IMR-90 (cell line): ENCODE measurements at regions not wholly inside any gene's neighbourhood (a gene's known extent, or its start where the extent isn't known, plus 50 kb on each side); places are given as distances from the start of the nearest gene placed in this dataset.

Experiments
- ATAC-seq: fragments of 200-7000 bp; cut with Tn5 transposase; 2 replicates; pipeline ENCODE4 v1.9.1; 2020; ENCODE audit warnings: low read depth, mild to moderate bottlenecking, moderate library complexity
- BruUV-seq: library from RNA; stranded (reverse); fragments of 400-500 nt; replicated peaks from 2 replicates; lab custom pipeline; 2021; lab: Mats Ljungman, UMichigan
- CTCF ChIA-PET: fragments of 300-600 bp; formaldehyde crosslinking; extraction: SDS; loops from one replicate; lab custom pipeline; 2021; ENCODE audit warnings: antibody characterized with exemption; lab: Yijun Ruan, JAX
- POLR2A ChIA-PET: fragments of 300-600 bp; sonication (Branson Sonifier 250); formaldehyde crosslinking; loops from one replicate; lab custom pipeline; 2022; ENCODE audit warnings: antibody characterized with exemption; ENCODE audit not compliant: unreplicated experiment; lab: Charles Lee
- DNase-seq: peaks from one replicate; pipeline ENCODE4 v3.0.0; 2013
- H2AFZ ChIP-seq: replicated peaks from 2 replicates; pipeline ENCODE3; 2013; ENCODE audit warnings: low read length, mild to moderate bottlenecking; ENCODE audit not compliant: poor library complexity
- H2AK5ac ChIP-seq: 2 replicates; pipeline ENCODE4 v1.6.1; 2013; ENCODE audit warnings: low read depth, low read length, inconsistent platforms
- H2AK9ac ChIP-seq: replicated peaks from 2 replicates; pipeline ENCODE3; 2013; ENCODE audit warnings: mild to moderate bottlenecking, low read depth, low read length, moderate library complexity; ENCODE audit not compliant: poor library complexity
- H2BK120ac ChIP-seq: 2 replicates; pipeline ENCODE4 v1.6.1; 2013; ENCODE audit warnings: low read depth, low read length, inconsistent platforms
- H2BK15ac ChIP-seq: 3 replicates; pipeline ENCODE4 v1.6.1; 2013; ENCODE audit warnings: low read depth, low read length, inconsistent platforms
- H2BK20ac ChIP-seq: 2 replicates; pipeline ENCODE4 v1.6.1; 2013; ENCODE audit warnings: low read depth, mild to moderate bottlenecking, inconsistent platforms, low read length, moderate library complexity
- H2BK5ac ChIP-seq: 2 replicates; pipeline ENCODE4 v1.6.1; 2013; ENCODE audit warnings: mild to moderate bottlenecking, low read depth, low read length, inconsistent platforms; ENCODE audit not compliant: poor library complexity, severe bottlenecking
- H3K14ac ChIP-seq: replicated peaks from 2 replicates; pipeline ENCODE4 v1.6.1; 2013; ENCODE audit warnings: low read depth, low read length, inconsistent platforms
- H3K18ac ChIP-seq: 2 replicates; pipeline ENCODE4 v1.6.1; 2013; ENCODE audit warnings: low read depth, low read length, control low read depth
- H3K23ac ChIP-seq: 2 replicates; pipeline ENCODE4 v1.6.1; 2013; ENCODE audit warnings: low read depth, low read length, inconsistent platforms
- H3K27ac ChIP-seq: 2 replicates; pipeline ENCODE4 v1.5.1; 2013; ENCODE audit warnings: mild to moderate bottlenecking, control low read depth, low read length; ENCODE audit not compliant: insufficient read depth
- H3K27me3 ChIP-seq: 2 replicates; pipeline ENCODE4 v1.6.1; 2013; ENCODE audit warnings: low read length; ENCODE audit not compliant: control insufficient read depth, insufficient read depth
- H3K36me3 ChIP-seq: 2 replicates; pipeline ENCODE4 v1.6.1; 2013; ENCODE audit warnings: low read length, mixed read lengths; ENCODE audit not compliant: control insufficient read depth, insufficient read depth
- H3K4ac ChIP-seq: 2 replicates; pipeline ENCODE4 v1.6.1; 2013; ENCODE audit warnings: low read depth, low read length, inconsistent platforms
- H3K4me1 ChIP-seq: 2 replicates; pipeline ENCODE4 v1.6.1; 2013; ENCODE audit warnings: low read length, mixed read lengths; ENCODE audit not compliant: control insufficient read depth, insufficient read depth
- H3K4me2 ChIP-seq: 2 replicates; pipeline ENCODE4 v1.6.1; 2013; ENCODE audit warnings: low read depth, mild to moderate bottlenecking, control low read depth, low read length, moderate library complexity
- H3K4me3 ChIP-seq: 2 replicates; pipeline ENCODE4 v1.5.1; 2013; ENCODE audit warnings: low read depth, mild to moderate bottlenecking, control low read depth, low read length, moderate library complexity; ENCODE audit not compliant: insufficient read depth
- H3K56ac ChIP-seq: 2 replicates; pipeline ENCODE4 v1.6.1; 2013; ENCODE audit warnings: low read length, inconsistent platforms; ENCODE audit not compliant: insufficient read depth; ENCODE audit errors: extremely low read depth
- H3K79me1 ChIP-seq, 2 experiments: 2 replicates each; pipeline ENCODE4 v1.6.1; 2013; ENCODE audit warnings: low read length in 2 of 2, inconsistent platforms in 1 of 2, low read depth in 1 of 2
- H3K9ac ChIP-seq: 2 replicates; pipeline ENCODE4 v1.6.1; 2013; ENCODE audit warnings: low read depth, low read length, control low read depth
- H3K9me1 ChIP-seq: 2 replicates; pipeline ENCODE4 v1.6.1; 2013; ENCODE audit warnings: low read length, inconsistent platforms; ENCODE audit not compliant: insufficient read depth
- H3K9me3 ChIP-seq: 2 replicates; pipeline ENCODE4 v1.6.1; 2013; ENCODE audit warnings: low read length; ENCODE audit not compliant: control insufficient read depth, insufficient read depth
- H4K20me1 ChIP-seq: 2 replicates; pipeline ENCODE4 v1.6.1; 2013; ENCODE audit warnings: low read length, inconsistent platforms; ENCODE audit not compliant: insufficient read depth
- H4K5ac ChIP-seq: 2 replicates; pipeline ENCODE4 v1.6.1; 2013; ENCODE audit warnings: mild to moderate bottlenecking, low read depth, low read length, control low read depth
- H4K8ac ChIP-seq, 2 experiments: 2 replicates each; pipeline ENCODE4 v1.6.1; 2013; ENCODE audit warnings: low read depth in 2 of 2, low read length in 2 of 2, control low read depth in 1 of 2, inconsistent platforms in 1 of 2
- H4K91ac ChIP-seq: 2 replicates; pipeline ENCODE4 v1.6.1; 2013; ENCODE audit warnings: low read depth, low read length, inconsistent platforms; ENCODE audit not compliant: insufficient read depth
- CHD1 ChIP-seq: IDR thresholded peaks from 2 replicates; pipeline ENCODE4 v1.6.1; 2012; ENCODE audit warnings: low read depth, low read length, improper control_type of control experiment
- MAFK ChIP-seq: IDR thresholded peaks from 2 replicates; pipeline ENCODE4 v1.6.1; 2012; ENCODE audit warnings: low read depth, low read length, improper control_type of control experiment
- MAZ ChIP-seq: IDR thresholded peaks from 2 replicates; pipeline ENCODE4 v1.6.1; 2012; ENCODE audit warnings: low read depth, mild to moderate bottlenecking, low read length, improper control_type of control experiment, moderate library complexity, borderline replicate concordance
- SMC3 ChIP-seq: fragments of 150-350 bp; IDR thresholded peaks from 2 replicates; pipeline ENCODE4 v1.6.1; 2016; ENCODE audit warnings: low read depth, mild to moderate bottlenecking, antibody characterized with exemption, low read length, moderate library complexity
- WGBS, 2 experiments: methylation state at CpG; one replicate each; pipeline versions ENCODE4 v1.1.5 to v1.1.7; 2013; ENCODE audit warnings: missing lambda C conversion rate in 2 of 2; ENCODE audit not compliant: insufficient read length in 1 of 2; ENCODE audit errors: extremely low coverage in 2 of 2; 5-methylcytosine and 5-hydroxymethylcytosine counted together
- dilution Hi-C: fragments of 300-500 bp; cut with HindIII; formaldehyde crosslinking; loops from one replicate; pipeline ENCODE4 v1.14.3; 2018; ENCODE audit warnings: low sequenced_read_pairs; ENCODE audit not compliant: unreplicated experiment
- in situ Hi-C: fragments of 300-500 bp; cut with MboI; formaldehyde crosslinking; loops from 3 replicates; pipeline ENCODE4 v1.14.3; 2019; ENCODE audit warnings: low sequenced_read_pairs, inconsistent platforms, mixed read lengths
- intact Hi-C: fragments of 100-400 bp; cut with micrococcal nuclease; formaldehyde crosslinking; loops from 2 replicates; pipeline ENCODE4 v1.10.0; 2022

DNA sequence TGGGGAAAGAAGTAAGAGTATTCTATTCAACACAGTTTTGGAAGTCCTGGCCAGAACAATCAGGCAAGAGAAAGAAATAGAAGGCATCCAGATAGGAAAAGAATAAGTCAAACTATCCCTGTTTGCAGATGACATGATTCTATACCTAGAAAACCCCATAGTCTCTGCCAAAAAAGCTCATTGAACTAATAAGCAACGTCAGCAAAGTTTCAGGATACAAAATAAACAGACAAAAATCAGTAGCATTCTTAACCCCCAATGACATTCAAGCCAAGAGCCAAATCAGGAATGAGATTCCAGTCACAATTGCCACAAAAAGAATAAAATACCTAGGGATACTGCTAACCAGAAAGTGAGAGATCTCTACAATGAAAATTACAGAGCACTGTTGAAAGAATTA, 99.4 kb upstream of the MITF start:
- intact Hi-C loops (no loop called here), dilution Hi-C loops (no loop called here), in situ Hi-C loops (no loop called here)
- WGBS, 2 experiments = no CpG with 5 or more reads among the region's 1 CpG
- TF ChIP-seq MAFK (peak; percentile 88), CHD1 (no peak), MAZ (no peak), SMC3 (no peak)
- Histone ChIP-seq H3K4me3 (no peak overlapping the region), H2BK5ac (no peak overlapping the region), H3K9ac (no peak overlapping the region), H3K27me3 (no peaks in the 10 kb centered on the region), H2BK120ac (no peak overlapping the region), H3K4me2 (no peak overlapping the region), H4K8ac (no peak overlapping the region), H2BK20ac (no peak overlapping the region), H4K20me1 (no peaks in the 10 kb centered on the region), H3K27ac (no peak overlapping the region), H2AK5ac (no peak overlapping the region), H3K36me3 (no peaks in the 10 kb centered on the region), H2AK9ac (no peak overlapping the region), H3K9me1 (no peaks in the 10 kb centered on the region), H2BK15ac (no peak overlapping the region), H4K5ac (no peak overlapping the region), H3K23ac (no peak overlapping the region), H3K18ac (no peak overlapping the region), H3K9me3 (no peaks in the 10 kb centered on the region), H3K79me1 (no peaks in the 10 kb centered on the region), H3K4me1 (no peaks in the 10 kb centered on the region), H3K4ac (no peak overlapping the region), H3K14ac (no peak overlapping the region), H3K56ac (no peak overlapping the region), H2AFZ (no peak overlapping the region), H4K91ac (no peak overlapping the region)
- ChIA-PET POLR2A (no interaction called here), CTCF (no interaction called here)
- DNase-seq (no peak), ATAC-seq (no peak)
- no TSS peak for BruUV-seq
